IPS DF 19.7 (cell line): ENCODE measurements at regions not wholly inside any gene's neighbourhood (a gene's known extent, or its start where the extent isn't known, plus 50 kb on each side); places are given as distances from the start of the nearest gene placed in this dataset.

Experiments
- DNase-seq: peaks from one replicate; pipeline ENCODE4 v3.0.0-alpha.2; 2013; ENCODE audit warnings: low read depth, low spot score

DNA sequence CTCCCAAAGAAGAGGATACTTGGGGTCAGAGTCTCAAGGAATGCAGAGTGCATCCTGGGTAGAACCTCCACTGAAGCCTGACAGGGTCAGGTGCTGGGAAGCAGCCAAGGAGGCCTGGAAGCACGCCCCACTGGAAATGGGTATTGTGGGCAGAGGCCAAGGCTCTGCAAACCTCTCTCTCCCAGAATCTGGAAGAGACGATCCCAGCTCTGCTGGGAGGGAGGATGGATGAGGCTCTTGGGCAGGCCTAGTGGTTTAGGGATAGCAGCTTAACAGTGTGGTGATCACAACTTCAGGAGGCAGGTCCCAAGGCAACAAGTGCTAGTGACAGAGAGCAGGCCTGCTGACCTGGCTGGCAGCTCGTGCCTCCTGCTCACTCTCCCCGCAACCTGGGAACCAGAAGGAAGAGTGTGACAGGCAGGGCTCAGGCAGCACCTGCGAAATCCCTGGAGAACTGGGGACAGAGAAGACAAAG lies 641.0 kb downstream of the PLPP3 start:
- no peak for DNase-seq

DNA sequence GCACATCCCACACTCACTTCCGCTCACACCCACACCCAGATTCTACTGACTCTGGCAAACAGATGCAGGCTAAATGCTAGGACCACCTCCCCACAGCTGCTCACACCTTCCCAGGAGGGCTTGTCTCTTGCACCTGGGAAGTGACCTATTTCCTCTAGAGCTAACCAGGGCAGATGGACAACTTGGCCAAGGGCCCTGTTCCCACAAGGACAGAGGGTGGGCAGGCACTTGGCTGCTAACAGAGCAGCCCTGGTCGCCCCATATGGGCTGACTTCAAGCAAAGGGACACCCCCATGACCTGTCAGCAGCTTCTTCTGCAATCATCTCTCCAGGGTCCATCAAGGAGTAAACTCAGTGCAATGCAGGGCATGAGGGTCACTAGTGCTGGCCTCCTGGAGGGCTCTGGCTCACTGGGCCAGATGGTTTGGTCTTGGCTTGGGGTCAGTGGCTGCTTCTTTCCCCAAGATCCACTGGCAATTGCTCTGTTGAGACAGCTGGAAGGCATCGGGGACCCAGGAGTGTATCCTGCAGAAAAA lies 641.5 kb downstream of the PLPP3 start:
- DNase-seq: no peak

DNA sequence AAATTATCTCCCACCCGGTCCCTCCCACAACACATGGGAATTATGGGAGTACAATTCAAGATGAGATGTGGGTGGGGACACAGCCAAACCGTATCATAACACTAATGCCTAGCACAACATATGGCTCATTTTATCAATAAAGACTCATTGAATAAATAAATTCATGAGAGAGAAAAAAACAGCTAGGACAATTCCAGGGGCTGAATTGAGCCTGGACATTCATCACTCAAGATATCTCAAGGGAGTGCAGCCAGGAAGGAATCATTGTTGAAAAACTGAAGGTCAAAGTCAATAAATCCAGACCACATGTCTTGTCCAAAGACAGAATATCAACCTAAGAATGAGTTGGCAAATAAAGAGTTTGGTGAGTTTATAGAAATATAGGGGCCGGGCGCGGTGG lies 644.1 kb downstream of the PLPP3 start:
- DNase-seq: no peak

DNA sequence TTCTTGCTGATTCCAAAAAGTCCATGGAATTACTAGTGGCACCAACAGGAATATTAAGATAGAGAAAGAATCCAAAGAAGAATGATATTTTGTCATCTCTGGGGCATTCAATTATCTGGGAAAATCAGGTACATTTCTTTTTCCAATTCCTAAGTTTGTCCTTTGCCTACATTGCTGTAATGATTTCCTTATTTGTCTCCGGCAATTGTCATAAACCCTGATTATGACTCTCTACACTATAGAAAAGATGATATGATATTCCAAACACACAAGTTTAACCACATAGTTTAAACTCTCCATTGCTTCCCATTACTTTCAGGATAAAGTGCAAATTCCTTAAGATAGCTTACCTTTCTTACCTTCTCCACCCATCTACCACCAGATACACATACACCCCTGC lies 647.0 kb downstream of the PLPP3 start:
- DNase-seq: no peak

DNA sequence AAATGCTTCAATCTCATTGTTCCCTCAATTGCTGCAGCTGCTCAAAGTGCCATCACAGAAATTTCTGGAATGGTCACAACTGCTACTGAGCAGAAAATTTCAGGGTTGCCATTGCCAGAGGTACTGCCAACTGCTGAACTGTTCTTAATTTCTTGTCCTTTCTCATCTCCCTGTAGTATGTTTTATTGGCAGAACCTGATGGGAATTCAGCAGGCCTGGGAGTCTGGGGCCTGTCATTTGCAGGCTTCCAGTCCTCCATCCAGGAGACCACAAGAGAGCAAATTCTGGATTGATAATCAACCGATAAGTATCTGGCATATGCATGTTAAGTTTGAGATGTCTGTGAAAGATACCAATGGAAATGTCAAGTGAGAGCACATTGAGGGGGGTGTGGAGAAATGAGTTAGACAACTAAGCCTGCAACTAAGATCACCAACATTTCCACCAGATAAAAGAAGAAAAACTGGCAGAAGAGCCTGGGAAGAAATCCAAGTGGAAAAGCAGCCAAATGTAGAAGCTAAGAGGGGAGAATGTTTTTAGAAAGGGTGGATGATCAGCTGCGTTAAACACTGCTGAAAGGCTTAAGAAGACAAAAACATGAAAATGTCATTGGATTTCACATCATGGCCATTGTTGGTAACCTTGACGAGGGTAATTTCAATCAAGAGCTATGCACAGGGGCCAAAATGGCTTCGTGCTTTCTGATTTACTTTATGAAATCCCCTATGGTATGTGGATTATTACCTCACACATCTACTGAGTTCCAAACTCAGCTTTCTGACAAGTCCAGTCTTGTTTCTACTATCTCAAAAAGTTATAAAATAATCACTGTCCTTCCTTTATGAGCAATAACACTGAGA lies 648.1 kb downstream of the PLPP3 start:
- no peak for DNase-seq

DNA sequence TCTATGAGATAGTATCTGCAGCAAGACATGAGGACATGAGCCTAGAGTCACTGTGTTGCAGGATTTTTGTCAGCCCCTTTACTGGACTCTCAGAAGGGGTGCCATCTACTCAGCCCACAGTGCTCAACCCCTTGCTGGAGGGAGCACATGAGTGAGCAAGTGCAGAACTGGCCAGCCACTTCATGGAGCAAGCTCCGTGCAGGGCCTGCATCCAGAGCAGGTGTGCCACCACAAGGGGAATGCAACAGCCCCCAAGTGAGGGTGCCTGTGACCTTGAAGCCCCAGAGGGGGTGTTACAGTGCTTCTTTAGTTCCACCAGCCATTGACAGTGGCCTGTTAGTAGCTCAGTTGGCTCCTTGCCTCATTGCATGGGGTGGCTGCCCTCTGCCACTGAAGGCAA lies 649.7 kb downstream of the PLPP3 start:
- no peak for DNase-seq

DNA sequence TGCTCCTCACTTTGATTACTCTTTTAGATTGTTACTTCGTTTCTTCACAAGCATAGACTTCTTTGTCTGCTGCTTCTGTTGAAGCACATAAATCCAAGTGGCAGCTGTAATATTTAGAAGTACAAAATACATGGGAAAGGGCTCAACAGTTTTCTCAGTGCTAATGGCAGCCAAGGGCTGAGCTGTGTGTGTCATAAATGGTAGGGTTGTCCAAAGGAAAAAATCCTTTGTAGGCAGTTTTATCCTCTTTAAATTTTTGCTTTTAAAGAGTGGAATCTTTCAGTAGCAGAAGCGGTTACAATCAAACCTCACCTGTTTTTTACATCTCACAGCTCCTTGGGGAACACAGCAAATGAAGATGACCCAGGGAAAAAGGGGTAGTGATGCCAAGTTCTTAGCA lies 650.8 kb downstream of the PLPP3 start:
- DNase-seq: no peak

DNA sequence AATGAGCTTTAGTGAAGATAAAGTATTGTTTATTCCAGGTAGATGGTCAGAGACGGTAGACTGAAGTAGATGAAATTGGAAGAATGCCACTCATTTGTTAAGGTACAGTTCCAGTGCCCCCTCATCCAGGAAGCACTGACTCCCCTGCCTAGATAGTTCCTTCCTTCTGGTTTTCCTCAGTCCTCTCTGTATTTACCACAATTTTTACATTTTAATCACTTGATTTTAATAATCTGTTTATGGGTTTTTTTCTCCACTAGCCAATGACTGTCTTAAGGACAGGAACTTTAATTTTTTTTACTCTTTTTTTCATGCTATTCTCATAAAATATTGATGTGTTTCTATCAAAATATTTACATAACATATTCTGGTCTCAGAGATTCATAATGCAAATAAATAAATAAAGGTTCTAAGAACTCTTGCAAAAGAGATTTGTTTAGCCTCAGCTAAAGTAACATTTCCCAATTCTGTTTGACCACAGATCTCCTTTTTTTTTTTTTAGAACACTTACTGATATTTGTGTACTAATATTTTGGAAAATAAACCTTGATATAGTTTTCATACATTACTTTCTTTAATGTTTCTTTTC lies 651.6 kb downstream of the PLPP3 start:
- DNase-seq: no peak

DNA sequence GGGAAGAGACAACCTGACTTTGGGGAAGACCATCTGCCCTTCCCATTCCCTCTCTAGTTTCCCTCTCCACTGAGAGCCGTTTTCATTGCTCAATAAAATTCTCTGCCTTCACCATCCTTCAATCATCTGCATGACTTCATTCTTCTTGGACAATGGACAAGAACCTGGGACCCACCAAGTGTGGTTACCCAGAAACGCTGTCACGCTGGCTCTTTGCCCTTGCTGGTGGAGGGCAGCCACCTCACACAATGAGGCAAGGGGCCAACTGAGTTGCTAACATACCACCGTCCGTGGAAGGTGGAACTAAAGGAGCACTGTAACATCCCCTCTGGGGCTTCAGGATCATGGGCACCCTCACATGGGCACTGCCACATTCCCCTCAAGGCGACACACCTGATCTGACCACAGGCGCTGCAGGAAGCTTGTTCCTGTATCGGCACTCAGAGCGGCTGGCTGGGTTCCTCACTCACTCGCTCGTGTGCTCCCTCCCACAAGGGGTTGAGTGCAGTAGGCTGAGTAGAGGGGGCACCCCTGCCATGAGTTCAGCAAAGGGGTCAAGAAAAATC lies 652.4 kb downstream of the PLPP3 start:
- DNase-seq: no peak

DNA sequence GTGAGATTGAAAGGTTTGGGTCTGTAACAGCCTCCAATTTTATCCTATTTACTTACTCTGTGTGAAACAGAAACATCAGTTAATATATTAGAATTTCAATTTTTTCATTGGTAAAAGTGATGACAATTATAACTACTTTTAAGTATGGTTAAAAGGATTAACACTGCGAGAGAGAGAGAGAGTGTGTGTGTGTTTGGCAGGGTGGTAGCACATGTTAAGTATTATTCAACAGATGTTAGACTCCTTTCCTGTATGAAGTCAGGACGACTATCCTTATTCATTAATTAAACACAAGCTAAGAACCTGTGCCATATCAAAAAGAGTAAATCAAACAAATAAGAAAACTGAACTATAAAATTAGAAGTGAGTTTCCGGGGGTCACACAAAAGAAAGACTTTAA lies 662.5 kb downstream of the PLPP3 start:
- DNase-seq: no peak

DNA sequence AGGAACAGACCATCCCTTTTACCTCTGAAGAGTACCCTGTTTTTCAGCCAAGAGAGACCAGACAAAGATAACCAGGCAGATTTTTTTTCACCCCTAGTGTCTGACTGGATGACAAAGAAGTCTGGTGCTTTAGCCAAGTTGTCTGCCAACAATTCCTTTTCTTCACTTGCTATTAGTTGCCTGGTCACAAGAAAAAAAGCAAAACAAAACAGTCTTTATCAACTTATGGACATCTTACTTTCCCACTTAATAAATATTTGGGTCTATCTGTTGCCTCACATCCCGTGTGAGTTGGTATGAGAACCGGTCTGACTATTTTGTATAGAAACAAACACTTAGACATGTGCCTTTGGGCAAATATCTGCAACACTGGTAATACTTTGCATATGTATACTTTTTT lies 662.9 kb downstream of the PLPP3 start:
- no peak for DNase-seq

DNA sequence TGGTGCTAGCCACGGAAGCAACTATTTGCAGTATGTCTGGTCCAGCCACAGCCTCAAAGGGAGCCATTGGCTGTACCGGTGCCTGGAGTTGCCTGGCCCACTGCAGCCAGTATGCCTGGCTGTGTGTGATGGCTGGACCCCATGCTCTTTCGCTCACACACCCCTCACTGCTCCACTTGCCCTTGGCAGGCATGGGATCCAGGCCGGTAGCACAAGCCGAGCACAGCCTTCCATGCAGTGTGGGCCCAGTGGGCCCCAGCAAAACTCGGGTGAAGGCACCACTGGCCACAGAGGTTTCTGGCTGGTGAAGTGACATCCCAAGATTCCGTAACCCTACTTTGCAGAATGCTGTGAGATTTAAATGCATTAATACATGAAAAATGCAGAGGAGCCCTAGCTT lies 665.8 kb downstream of the PLPP3 start:
- DNase-seq: no peak

DNA sequence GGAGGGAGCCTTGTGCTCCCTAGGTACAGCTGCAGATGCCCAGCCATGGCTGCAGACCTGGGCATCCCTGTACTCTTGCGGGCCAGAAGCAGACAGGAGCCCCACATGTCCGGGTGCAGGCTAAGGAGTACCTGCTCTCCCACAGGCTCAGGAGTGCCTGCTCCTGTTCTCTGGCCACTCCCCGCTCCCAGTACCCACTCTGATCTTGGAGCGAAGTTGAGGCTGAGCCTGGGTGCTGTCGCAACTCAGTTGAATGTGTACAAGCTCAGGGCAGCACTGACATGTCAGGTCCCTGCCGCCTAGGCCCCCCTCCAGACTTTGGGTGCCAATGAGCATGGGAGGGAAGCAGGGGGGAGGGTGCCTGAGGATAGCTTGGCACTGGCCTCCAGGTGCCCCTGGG lies 666.9 kb downstream of the PLPP3 start:
- no peak for DNase-seq

DNA sequence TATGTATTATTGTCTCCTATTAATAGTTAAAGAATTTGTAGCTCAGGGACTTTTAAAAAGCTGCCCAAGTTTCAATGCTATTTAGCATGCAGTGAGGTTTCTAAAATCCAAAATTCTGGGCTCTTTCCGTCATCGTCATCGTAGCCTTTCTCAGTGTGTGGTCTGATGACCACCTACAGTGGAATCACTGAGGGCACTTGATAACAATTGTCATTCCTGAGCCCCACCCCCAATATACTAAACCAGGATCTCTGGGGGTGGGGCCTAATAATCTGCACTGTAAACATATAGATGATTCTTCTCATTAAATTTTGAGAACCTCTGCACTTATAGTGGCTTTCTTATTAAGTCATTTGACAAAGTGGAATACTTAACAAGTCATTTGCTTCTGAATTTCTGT lies 674.8 kb downstream of the PLPP3 start:
- no peak for DNase-seq

DNA sequence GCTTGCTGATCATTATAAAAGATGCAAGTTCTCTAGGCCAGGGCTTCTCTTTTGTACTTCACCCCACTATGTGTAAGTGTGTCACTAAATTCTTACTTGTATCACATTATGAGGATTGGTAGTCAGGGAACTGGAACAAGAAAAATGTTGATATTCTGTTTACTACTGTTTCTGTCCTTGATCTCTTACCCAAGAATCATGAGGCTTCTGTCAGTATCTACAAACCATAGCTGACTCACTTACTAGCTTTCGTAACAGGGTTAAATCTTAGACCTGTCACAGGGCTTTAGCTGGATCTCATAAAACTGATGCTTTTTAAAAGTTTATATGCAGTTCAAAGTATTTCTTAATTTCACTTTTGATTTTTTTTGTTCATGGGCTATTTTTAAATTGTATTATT lies 681.2 kb downstream of the PLPP3 start:
- DNase-seq: no peak

DNA sequence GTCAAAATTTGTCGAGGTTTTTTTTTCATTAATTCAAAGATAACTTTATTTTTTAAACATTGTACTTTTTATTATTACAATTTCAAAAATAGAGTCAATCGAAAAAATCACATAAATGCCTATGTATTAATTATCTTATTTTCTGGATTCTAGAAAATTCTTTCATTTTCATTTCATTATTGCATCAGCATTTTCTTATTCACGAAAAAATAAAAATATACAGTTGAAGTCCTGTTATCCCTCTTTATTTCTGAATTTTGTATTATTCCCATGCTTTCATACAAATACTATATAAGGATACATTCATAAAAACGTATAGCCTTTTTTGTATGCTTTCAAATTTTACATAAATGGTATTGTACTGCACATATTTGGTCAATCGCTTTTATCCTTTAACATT lies 681.0 kb upstream of the USP24 start:
- no peak for DNase-seq

DNA sequence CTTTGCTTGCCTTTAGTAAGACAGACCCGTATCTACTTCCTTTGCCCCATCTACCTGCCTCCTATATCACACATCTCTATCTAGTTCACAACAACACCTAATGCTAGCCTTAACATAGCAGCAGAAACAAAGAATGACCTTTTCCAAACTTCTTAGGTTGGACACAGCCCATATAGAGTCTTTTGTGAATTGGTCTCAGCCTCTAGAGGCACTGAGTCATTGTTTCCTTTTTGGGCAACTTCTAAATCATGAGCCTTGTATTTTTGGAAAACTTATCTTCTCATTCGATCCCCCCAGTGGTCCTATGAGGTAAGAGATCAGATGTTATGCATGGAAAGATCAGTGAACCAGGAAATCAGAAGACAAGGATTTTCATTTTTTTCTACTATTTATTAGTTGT lies 679.4 kb upstream of the USP24 start:
- no peak for DNase-seq

DNA sequence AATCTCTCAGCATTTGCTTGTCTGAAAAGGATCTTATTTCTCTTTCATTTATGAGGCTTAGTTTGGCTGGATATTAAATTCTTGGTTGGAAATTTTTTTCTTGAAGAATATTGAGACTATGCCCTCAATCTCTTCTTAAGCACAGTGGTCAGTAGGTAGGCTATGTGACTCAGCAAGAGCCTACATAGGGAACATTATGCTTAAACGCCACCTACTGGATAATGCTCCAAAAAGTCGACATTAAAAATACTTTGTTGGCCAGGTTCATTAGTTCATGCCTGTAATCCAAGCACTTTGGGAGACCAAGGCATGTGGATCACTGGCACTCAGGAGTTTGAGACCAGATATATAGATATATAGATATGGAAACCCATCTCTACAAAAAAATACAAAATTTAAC lies 678.0 kb upstream of the USP24 start:
- DNase-seq: no peak

DNA sequence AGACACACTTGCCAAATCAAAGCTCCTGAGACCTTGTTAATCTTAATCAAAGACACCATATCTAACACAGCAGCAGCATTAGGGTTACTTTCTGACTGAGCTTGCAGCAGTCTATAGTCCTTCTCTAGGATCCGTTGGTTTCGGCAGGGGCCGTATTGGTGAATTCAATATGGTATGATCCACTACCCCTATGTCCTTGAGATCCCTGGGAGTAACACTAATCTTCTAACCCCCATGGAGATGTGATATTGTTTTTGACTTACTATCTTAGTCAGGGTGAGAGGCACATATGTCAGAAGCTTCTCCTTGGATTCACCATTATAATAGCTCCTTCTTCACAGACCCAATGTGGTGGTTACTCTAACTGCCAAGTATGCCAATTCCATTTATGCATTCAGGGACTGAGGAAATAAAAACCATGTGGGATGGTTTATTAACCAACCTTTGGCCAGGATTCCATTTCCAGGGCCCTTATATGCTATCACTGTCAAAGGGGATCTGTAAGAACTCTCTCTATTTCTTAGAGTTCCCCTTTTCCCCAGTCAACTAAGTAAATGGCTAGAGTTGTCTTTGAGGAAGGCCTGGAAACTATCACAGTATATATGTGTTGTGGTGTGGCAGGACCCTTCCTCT lies 673.6 kb upstream of the USP24 start:
- DNase-seq: no peak

DNA sequence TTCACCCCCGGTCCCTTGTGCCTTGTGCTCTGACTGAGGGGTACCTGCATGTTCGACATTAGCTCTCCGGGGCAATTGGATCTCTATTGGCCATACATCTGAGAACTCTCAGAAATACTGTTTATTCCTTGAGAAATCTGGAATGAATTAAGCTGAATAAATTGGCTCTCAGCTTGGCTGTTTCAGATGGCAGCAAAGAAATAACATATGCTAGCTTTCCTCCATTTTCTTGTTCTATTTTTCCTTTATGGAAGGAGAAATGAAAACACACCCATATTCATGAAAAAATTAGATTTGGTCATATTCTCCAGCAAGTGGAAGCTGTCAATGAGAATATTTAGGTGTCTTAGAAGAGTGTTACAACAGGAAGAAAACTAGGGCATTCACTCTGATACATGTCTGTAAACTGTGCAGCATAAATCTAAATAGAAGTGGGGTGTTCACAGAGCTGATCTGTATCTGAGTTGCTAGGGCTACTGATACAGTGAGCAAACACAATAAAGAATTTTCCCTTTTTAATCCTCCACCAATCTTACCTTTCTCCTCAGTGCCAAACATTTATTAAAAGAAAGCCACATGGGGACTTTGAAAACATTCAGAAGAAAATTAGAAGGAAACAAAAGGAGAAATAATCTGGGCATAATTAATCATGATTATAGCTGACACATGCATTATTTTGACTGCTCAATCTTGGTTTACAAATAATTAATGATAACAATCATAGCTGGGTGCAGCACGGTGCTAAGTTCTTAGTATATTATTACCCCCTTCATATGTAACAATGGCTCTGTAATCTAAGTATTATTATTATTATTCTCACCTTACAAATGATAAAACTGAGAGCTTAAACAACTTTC lies 671.9 kb upstream of the USP24 start:
- no peak for DNase-seq

DNA sequence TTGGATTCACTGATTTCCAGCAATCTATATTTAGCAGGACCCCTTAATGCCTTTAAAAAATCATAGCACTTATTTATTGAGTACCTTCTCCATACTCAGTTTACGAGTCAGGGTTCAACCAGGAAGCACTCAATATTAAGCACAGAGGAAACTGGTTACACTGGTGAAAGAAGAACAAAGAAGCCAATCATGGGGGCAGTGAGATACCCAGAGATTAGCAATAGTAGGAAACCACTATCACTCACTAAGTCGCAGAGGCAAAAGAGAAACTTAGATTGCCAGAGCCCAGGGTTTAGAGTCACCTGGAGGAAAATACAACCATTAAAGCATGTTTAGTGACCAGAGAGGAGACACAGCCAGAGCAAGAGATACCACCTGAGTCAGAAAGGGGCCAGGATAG lies 670.5 kb upstream of the USP24 start:
- no peak for DNase-seq
